Activated CD8-positive, alpha-beta memory T cell treated with anti-CD3 and anti-CD28 coated beads for 4 hours (primary cell): ENCODE measurements at regions not wholly inside any gene's neighbourhood (a gene's known extent, or its start where the extent isn't known, plus 50 kb on each side); places are given as distances from the start of the nearest gene placed in this dataset.
A peak's percentile ranks its signal among the peaks of the same experiment; 100 is the strongest.

Experiments used
- DNase-seq, 2 donors: peaks; one replicate each; pipeline ENCODE4 v3.0.0-alpha.2; 2020; ENCODE audit warnings: low read depth in 2 of 2

GRCh38 chr2:205902041-205902899 lies 183.7 kb downstream of the INO80D start:
- DNase-seq = no peak

- DNase-seq = no peak
These were observed 184.5 kb downstream of the INO80D start for GRCh38 chr2:205901491-205901890.

- DNase-seq = no peak
These were observed 187.2 kb downstream of the INO80D start for GRCh38 chr2:205898744-205899143.

DNA sequence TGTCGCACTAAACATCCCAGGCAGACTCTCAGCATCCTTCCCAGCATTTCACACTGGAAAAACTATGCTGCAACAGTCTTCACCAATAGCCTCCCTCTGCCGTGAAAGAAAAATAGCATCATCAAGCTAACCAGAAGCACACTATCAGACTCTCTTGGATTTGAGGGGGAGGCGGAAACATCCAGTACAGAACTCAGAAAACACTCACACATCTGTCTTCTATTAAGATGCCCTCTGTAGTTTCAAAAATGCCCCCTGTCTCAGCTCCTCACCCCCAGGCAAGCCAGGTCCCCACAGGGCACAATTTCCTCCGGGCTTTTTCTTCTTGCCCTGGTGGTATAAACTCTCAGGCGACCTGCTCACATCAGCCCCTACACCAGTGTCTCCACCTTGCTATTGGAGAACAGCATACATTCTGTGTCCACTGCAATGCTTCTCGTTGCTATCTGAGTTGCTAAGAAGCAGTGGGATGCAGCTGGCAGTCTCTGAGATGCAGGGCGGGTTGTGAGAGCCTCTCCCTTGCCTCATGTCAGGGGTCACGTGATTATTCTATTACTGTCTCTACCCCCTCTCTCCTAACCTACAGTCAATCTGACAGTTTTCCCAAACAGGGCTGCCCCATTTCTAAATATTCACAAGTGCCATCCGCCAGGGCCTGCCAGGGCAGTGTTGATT lies 189.9 kb downstream of the INO80D start:
- no peak for DNase-seq

DNA sequence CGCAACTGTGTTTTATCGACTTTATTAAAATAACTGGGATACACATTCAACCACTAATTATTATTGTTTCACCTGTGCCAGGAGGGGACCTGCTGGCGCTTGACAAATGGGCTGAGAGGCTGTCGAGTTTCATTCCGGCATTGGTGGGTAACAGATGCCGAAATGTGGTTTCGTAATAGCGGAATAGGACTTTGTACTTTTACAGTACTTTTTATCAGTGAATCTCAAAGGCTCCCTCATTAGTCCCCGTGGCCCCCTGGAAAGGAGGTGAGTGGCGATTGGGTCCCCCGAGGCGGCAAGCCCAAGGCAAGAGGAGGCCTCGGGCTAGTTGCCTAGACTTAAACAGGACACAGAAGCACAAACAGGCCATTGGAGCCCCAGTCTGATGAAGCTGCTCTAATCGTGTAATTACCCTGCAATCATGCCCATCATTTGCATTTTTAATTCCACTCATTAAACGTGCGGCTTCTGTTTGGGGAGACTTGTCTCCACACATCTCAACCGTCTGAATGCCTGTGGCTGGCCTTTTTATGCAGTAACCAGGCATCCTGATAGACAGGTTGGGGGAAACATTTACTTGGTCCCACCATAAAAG lies 193.2 kb downstream of the INO80D start:
- DNase-seq = no peak

GRCh38 chr2:205892251-205892655 lies 193.7 kb downstream of the INO80D start:
- DNase-seq = no peak

DNA sequence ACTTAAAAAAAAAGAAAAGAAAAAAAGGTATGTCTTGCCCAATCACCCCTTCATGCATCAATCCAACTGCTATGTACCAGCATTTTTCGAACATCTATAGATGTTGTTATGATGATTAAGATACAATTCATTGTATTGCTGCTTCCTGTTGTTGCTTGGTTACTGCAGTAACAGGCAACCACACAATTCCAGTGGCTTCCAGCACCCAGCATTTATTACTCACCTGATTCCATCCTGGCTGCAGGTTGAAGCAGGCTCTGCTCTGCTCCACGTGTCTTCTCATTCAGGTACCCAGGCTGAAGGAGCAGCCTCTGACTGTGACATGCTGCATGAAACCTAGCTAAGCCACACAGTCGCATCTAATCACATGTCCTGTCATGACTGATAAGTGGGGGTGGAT lies 196.9 kb downstream of the INO80D start:
- DNase-seq = no peak

GRCh38 chr2:205887637-205888036 lies 198.3 kb downstream of the INO80D start:
- no peak for DNase-seq

- peak in 1 of 2 donors; percentile 5 for DNase-seq
These were observed 200.4 kb downstream of the INO80D start for GRCh38 chr2:205885492-205886099.

DNA sequence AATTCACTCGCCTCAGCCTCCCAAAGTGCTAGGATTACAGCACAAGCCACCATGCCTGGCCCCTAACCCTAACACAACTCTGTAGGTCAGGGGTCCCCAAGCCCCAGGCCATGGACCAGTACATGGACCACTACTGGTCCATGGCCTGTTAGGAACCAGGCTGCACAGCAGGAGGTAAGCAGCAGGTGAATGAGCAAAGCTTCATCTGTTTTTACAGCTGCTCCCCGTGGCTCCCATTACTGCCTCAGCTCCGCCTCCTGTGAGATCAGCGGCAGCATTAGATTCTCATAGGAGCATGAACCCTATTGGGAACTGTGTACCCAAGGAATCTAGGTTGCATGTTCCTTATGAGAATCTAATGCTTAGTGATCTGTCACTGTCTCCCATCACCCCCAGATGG lies 201.7 kb downstream of the NRP2 start:
- no peak for DNase-seq

GRCh38 chr2:205882806-205883425 lies 200.6 kb downstream of the NRP2 start:
- no peak for DNase-seq

DNA sequence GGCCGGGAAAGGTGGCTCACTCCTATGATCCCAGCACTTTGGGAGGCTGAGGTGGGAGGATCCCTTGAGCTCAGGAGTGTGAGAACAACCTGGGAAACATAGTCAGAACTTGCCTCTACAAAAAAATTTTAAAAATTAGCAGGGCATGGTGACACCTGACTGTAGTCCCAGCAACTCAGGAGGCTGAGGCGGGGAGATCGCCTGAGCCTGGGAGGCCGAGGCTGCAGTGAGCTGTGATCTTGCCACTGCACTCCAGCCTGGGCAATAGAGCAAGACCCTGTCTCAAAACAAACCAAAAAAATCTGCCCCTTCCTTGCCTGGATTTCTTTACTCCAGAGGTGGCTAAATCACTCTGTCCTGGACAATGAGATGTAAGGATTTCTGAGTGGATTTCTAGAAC lies 197.7 kb downstream of the NRP2 start:
- DNase-seq = no peak

- no peak for DNase-seq
These were observed 196.9 kb downstream of the NRP2 start for GRCh38 chr2:205878999-205879762.

DNA sequence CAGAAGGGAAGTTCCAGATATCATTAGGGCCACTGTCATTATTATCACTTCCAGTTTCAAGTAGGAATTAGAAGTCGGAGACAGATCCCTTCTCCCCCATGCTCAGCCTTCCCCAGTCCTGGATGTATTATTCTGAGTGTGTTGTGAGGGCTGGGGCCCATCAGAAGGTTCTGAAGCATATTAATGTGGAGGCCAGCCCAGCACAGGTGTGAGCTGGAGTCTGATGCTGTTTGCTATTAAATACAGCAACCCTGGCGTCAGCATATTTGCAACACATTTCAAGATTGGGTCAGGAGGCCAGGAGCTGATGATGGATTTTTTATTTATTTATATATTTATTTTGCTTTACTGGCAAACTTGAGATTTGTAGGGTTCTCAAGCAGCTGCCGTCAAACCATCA lies 195.2 kb downstream of the NRP2 start:
- no peak for DNase-seq

GRCh38 chr2:205876127-205876526 lies 193.8 kb downstream of the NRP2 start:
- no peak for DNase-seq

DNA sequence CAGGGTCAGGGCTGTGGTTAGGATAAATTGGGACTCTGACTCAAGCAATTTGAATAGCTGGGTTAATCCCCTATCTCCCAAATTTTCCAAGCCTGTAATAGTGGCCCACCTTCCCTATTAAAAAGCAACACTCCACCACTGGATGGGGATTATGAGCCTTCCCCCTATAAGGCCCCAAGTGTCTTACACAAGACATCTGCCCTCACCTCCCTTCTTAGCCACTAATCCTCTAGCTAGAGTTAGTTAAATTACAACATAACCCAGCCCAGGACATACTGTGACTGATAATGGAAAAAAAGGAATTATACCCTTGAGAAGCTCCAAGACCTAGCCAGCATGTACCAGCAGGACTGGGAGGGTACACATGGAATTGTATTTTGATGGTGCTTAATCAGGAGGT lies 190.4 kb downstream of the NRP2 start:
- no peak for DNase-seq

DNA sequence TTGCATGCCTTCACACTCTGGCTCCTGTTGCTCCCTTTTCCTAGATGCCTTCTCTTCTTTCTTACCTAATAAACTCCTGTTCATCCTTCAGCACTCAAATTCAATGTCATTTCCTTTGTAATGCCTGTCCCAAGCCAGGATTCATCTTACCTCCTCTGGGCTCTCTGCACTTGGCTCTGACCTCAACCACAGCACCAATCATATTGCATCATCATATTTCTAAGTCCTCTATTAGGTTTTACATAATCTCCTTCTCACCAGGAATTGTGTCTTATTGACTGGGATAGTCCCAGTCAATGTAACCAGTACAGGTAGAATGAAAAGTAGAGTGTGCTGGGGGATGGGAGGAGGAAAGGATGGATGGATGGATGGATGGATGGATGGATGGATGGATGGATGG lies 187.1 kb downstream of the NRP2 start:
- no peak for DNase-seq

- DNase-seq = no peak
These were observed 186.6 kb downstream of the NRP2 start for GRCh38 chr2:205868773-205869333.

GRCh38 chr2:205868053-205868452 lies 185.8 kb downstream of the NRP2 start:
- no peak for DNase-seq

- no peak for DNase-seq
These were observed 185.1 kb downstream of the NRP2 start for GRCh38 chr2:205867371-205867770.

- no peak for DNase-seq
These were observed 183.7 kb downstream of the NRP2 start for GRCh38 chr2:205865905-205866441.
